DND-41 (cell line): ENCODE measurements at regions not wholly inside any gene's neighbourhood (a gene's known extent, or its start where the extent isn't known, plus 50 kb on each side); places are given as distances from the start of the nearest gene placed in this dataset.

Source experiments
- CTCF ChIP-seq: IDR thresholded peaks from 2 replicates; pipeline ENCODE4 v1.5.1; 2012; ENCODE audit warnings: borderline replicate concordance, low read length, moderate library complexity, mild to moderate bottlenecking; ENCODE audit not compliant: poor library complexity, severe bottlenecking; ENCODE audit errors: extremely low read depth
- EZH2 ChIP-seq: IDR thresholded peaks from 3 replicates; pipeline ENCODE4 v1.6.1; 2012; ENCODE audit warnings: borderline replicate concordance, low read depth, mild to moderate bottlenecking, moderate library complexity, low read length, inconsistent platforms; ENCODE audit not compliant: severe bottlenecking

DNA sequence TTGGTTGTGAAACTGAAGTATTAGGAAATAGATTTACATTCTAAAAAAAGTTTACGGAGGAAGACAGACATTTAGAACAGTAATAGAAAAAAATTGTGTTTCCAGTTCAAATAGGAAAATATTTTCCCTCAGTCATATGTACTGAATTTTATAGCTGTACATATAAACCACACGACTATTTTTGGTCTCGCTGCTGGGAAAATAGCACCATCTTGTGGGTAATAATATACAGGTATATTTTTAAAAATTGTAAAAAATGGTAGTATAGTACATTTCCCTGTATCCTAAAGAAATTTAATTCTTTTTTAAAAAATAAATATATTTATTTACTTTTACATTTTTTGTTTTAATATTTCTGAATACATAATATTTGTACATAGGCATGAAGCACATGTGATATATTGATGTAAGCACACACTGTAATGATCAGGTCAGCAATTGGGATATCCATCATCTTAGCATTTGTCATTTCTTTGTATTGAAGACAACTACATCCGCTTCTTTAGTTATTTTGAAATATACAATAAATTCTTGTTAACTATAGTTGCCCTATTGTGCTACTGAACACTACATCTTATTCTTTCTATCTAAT, 168.6 kb downstream of the ALX1 start:
- peak; percentile 23 for TF ChIP-seq CTCF
- no peak for TF ChIP-seq EZH2
